NCI-H1436 (cell line): ENCODE measurements at regions not wholly inside any gene's neighbourhood (a gene's known extent, or its start where the extent isn't known, plus 50 kb on each side); places are given as distances from the start of the nearest gene placed in this dataset.
"Not testable (repeated sequence)": the region's sequence is repeated elsewhere in the genome, so short reads cannot be mapped to it uniquely, and the experiment has no call there.

ENCODE experiments used
- DNase-seq: peaks from one replicate; lab custom pipeline; 2025; lab: John Stamatoyannopoulos, UW

- no peak for DNase-seq
These were observed 205.6 kb upstream of the KAZN start for GRCh38 chr1:14392859-14393365.

DNA sequence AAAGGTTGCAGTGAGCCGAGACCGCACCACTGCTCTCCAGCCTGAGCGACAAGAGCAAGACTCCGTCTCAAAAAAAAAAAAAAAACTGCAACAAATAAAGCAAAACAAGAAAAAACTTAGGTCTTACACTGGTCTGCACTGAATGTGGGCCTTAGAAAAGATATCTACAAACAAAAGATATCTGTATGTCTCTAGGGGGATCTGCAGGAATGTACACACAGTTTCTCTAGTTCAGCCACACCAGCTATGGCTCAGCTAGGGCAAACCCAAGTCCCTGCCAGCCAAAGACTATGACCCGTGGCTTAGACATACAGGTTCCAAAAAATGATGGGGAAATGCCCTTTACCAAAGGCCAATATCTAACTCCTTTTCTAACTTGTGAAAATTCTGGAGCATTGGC lies 202.4 kb upstream of the KAZN start:
- DNase-seq: no peak

- DNase-seq: no peak
These were observed 194.4 kb upstream of the KAZN start for GRCh38 chr1:14403961-14404645.

DNA sequence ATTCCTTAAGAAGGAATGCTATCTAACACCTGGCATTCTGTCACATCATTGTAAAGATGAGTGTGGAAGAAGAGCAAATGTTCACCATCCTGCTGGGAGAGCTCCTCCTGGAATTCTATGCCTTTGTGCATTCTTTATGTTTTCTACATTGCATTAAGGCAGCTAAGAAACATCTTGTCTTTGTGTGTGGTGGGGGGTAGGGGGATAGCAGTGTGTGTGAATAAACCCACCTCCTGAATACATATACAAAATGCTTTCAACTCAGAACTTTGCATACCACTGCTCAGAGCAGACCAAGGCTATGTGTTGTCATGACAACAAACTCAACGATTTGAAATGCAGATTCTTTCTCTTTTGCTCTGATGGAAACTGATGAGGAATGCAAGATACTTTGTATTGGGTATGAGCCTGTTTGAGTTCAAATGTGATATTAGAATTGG lies 193.6 kb upstream of the KAZN start:
- DNase-seq: no peak

GRCh38 chr1:14412235-14412634 lies 186.2 kb upstream of the KAZN start:
- DNase-seq: no peak

DNA sequence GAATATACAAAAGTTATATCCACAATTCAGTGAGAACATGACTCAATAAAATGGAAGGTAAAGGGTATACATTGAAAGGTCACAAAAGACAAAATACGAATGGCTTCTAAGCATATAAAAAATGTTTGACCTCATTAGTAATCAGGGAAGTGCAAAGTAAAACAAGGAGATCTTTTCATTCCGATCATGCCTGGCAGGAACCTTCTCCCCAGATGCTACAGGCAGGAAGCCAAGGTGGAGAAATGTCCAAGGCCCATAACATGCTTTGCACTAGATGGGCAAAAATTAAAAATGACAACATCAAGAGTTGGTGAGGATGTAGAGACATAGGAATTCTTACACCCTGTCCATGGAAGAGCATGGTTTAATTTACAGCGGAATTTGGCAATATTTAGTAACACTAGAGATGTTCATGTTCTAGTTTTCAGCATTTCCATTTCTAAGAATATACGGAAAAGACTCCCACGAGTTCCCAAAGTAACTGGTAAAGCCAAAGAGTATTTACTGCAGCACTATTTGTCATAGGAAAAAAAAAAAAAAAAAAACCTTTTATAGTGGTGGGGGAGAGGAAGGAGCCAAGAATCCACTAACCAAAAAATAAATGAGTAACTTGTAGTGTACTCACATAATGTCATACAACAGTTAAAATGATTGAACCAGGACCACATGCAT lies 184.5 kb upstream of the KAZN start:
- DNase-seq: no peak

GRCh38 chr1:14415396-14415795 lies 183.1 kb upstream of the KAZN start:
- DNase-seq: no peak

GRCh38 chr1:14419778-14420218 lies 178.7 kb upstream of the KAZN start:
- not testable (repeated sequence) for DNase-seq

GRCh38 chr1:14420686-14421085 lies 177.8 kb upstream of the KAZN start:
- DNase-seq: no peak

GRCh38 chr1:14421295-14421976 lies 177.0 kb upstream of the KAZN start:
- DNase-seq: no peak

DNA sequence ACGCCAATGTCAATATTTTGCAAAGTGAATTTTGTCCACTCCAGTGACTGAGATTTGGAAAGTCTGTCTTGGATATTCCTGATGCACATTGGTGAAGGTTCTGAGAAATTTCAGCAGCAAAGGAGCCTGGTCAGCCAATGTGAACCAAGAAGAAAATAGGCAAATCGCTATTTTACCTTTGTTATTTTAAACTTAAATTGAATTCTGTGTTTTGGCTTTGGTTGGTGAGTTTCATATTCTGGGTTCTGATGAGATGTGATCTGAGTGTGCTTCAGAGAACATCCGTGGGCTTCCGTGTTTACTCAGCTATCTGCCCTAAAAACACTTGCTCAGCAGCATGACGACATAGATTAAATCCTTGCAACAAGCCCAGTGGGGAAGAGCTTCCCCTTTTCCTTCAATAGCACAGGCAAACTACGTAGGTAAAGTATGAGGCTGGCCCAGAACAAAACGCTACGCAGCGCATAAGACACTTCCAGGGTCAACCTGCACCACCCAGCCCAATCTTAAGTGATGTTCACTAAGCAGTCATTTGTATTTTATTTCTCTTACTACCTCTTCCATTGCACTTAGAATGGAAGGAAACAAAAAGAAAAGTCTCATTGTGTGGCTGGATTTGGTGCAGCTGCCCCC lies 176.4 kb upstream of the KAZN start:
- no peak for DNase-seq

DNA sequence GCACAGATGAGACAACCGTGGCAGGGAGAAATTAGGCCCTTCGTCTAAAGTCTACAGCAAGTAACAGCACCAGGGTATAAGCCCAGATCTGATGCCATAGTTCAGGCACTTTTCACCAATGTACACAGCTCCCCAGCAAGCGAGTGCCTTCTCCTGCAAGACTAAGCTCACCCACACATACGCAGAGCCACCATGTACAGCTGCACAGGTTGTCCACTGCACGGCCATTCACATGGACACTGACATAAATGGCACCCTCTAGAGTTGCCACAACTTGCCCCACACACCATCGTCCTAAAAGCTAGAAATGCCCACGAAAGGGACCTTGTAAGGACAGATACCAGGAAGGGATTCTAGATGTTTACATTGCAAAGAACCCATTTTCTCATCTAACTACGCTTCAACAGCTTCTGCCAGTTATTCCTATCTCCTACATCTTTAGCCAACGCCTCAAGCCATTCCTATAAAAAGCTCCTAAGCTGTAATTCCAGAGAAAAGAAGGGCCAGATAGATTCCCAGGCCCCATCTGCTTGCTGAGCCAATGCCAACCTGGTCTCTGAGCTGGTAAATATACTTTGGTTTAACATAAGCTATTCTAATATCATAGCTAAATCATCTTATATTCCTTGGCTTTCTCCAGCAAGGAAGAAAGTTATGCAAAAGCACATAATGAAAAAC lies 174.0 kb upstream of the KAZN start:
- DNase-seq: no peak

GRCh38 chr1:14426854-14427253 lies 171.6 kb upstream of the KAZN start:
- DNase-seq: no peak

GRCh38 chr1:14429577-14429976 lies 168.9 kb upstream of the KAZN start:
- DNase-seq: no peak

DNA sequence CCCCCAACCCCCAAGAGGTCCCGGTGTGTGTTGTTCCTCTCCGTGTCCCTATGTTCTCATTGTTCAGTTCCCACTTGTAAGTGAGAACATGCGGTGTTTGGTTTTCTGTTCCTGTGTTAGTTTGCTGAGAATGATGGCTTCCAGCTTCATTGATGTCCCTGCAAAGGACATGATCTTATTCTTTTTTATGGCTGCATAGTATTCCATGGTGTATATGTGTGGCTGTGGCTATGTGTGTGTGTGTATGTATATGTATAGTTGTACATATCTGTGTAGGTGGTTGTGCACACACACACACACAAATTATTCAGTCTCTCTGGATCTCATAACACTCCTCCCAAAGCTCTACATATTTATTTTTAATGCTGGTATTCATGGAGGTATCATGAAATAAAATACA lies 165.8 kb upstream of the KAZN start:
- not testable (repeated sequence) for DNase-seq

GRCh38 chr1:14435368-14436023 lies 163.0 kb upstream of the KAZN start:
- DNase-seq: no peak

DNA sequence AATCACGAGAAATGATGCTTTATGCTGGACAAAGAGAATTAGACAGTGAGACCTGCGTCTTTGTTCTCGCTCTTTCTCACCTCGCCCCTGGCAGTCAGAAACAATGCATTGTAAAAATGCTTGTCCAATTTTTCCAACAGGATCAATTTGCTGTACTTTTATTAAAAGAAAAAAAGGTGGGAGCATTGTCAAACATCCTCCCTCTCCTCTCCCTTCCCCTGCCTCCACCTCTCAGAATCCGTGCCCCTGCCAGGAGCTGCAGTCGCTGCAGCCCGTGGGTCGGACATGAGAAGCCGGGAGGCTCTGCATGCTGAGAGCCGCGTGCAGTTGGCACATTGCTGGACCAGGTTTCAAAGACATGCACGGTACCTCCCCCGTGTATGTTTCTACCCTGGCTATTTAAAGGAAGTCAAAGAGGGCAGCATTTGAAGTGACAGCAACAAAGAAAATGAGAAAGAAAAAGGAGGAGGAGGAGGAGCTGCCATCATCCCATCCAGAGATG lies 161.0 kb upstream of the KAZN start:
- no peak for DNase-seq

- no peak for DNase-seq
These were observed 160.2 kb upstream of the KAZN start for GRCh38 chr1:14438127-14438769.

GRCh38 chr1:14439015-14439414 lies 159.5 kb upstream of the KAZN start:
- no peak for DNase-seq

GRCh38 chr1:14440166-14440565 lies 158.3 kb upstream of the KAZN start:
- DNase-seq: no peak

DNA sequence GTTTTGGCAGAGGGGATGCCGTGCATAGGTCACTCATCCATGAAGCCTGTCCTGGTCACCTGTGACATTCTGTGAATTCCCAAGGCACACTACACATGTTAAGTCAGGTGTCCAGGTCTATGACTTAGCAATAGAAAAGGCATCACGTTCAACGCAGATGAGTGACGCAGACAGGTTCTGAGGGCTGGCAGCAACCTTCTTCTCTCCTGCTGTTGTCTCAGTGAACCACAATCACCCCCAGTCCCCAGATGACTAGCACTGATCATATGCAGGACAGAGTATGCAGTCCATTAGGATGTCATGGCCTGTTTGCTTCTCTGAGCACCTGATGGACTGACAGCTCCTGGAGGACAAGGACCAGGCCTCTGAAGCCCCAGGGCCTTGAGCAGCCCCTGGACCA lies 157.8 kb upstream of the KAZN start:
- no peak for DNase-seq
